GM21717 (cell line): ENCODE measurements at regions not wholly inside any gene's neighbourhood (a gene's known extent, or its start where the extent isn't known, plus 50 kb on each side); places are given as distances from the start of the nearest gene placed in this dataset.
"Not testable (repeated sequence)": the region's sequence is repeated elsewhere in the genome, so short reads cannot be mapped to it uniquely, and the experiment has no call there.

Source experiments
- ATAC-seq: cut with Tn5 transposase; IDR thresholded peaks from one replicate; pipeline ENCODE4 v1.9.1; 2021; ENCODE audit warnings: mild to moderate bottlenecking, moderate library complexity; ENCODE audit not compliant: unreplicated experiment

DNA sequence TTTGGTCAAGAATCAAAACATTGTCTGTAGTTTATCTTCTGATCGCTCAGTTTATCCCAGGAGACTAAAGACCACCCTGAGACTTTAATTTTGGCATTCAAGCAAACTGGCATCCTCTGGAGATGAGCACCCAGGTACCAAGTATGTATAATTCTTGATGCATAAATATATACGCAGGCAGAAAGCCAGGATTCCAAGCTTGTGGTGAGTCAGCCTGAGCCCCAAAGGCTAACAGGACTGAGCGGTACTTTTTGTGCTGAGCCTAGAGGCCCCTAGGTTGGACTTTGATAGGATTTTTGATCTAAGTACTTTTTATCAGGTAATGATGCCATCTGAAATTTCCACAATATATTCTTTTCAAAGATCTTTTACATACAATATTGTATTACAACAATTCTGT lies 301.3 kb downstream of the TFAP2B start:
- ATAC-seq, result no peak

DNA sequence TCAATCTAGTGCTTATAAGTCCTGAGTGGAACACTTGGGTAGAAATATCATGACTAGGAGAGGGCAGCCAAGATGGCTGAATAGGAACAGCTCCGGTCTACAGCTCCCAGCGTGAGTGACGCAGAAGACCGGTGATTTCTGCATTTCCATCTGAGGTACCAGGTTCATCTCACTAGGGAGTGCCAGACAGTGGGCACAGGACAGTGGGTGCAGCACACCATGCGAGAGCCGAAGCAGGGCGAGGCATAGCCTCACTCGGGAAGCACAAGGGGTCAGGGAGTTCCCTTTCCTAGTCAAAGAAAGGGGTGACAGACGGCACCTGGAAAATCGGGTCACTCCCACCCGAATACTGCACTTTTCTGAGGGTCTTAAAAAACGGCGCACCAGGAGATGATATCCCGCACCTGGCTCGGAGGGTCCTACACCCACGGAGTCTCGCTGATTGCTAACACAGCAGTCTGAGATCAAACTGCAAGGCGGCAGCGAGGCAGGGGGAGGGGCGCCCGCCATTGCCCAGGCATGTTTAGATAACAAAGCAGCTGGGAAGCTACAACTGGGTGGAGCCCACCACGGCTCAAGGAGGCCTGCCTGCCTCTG lies 302.8 kb downstream of the TFAP2B start:
- ATAC-seq, result not testable (repeated sequence)

DNA sequence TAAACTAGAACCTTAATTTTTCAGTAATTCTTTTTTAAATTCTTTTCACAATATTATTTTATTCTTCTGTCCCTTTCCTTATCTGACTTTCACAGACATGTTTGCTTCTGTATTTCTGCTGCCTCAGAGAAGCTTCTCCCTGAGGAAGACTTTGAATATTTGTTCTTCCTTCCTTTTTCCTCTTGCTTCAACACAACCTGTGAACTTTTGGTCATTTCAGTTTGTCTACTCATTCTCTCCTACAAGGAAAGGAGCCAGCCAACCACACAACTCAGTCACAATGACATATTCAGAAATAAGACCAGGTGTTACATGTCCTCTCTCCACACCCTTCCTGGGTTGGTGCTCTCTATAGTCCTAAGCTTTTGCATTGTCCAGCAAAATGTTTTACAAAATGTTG lies 310.4 kb downstream of the TFAP2B start:
- no peak for ATAC-seq

DNA sequence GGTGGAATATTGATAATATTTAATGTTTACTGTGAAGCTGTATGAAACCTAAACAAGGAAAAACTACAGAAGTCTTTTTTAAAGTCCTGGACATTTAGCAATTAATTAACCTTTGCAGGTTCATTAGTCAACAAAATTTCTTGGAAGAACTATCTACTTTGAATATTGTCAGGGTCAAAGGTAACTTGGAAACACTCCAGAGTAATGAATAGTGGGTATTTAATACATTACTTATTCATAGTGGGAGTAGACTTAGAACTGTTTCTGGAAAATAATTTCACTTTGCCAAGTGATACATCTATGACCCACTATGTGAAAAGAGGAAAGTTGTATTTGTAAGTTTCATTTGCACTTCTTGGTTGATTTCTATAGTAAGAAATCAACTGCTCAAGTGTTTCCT lies 319.1 kb downstream of the TFAP2B start:
- ATAC-seq, result no peak

DNA sequence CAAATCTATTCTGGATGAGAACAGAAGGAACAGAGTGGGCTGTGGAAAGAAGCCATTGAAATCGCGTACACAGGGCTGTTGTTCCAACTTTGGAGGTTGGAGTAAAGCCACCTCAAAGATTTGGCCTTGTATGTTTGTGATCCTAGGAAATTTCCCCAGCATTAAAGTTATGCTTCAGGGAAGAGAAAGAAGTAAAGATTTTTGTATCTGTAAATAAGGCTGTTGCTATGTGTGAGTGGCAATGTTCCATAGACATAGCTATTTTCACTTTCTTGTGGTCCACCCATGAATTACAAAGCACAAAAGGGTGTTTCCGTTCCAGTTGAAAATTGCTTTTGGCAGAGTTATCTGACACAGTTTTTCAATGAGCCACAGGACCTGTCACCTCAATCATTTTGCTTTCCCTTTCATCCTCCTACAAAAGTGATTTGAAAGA lies 321.3 kb downstream of the TFAP2B start:
- ATAC-seq, result no peak

DNA sequence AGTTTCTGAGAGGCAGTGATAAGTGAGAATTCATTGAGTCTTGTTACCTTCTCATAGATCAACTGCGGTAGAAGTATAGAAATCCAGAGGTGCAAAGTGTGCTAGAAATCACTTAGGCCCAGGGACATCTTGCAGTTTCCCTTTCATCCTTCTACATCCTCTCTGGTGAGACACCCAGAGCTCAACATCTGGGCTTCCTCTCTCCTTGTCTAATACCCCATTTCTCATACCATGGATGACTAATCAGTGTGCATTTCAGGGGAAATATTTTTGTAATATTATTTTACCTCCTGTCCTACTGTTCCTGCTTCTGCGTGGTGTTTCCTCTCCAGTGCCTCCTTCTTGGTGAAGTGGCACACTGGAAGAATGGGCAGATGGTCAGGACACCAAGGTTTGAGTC lies 322.4 kb downstream of the TFAP2B start:
- no peak for ATAC-seq

DNA sequence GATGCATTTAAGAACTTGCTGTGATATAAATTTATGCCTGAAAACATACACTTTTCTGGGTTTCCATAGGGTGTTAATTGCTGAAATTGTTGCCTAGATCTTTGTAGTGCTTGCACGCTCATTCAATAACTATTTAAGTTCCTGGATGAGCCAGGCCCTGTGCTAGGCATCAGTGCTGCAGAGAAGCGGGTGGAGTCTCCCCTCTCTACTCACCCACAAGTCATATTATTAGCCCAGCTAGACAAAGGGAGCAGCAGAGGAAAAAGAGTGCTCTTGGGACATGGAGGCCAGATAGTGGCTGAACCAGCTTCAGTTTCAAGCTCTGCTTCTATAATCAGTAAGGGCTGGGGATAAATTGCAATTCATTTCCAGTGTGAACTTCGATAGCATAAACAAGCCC lies 329.1 kb downstream of the TFAP2B start:
- no peak for ATAC-seq

DNA sequence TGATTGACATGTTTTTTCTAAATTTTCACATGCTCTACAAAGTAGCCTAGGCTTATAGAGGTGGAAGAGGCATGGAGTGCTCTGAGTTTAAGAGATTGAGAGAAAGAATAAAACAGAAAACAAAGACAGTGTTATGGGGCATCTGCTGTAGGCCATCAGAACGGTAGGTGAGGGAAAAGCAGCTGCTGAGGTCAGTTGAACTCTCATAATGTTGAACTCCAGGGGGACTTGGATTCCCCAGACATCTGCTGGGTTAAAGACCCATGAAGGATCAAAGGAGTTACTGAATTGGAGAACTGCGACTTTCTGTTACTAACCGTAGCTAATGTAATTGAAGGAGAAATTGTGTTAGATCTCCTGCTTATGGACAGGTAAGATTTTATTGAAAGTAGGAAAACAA lies 333.9 kb downstream of the TFAP2B start:
- no peak for ATAC-seq

DNA sequence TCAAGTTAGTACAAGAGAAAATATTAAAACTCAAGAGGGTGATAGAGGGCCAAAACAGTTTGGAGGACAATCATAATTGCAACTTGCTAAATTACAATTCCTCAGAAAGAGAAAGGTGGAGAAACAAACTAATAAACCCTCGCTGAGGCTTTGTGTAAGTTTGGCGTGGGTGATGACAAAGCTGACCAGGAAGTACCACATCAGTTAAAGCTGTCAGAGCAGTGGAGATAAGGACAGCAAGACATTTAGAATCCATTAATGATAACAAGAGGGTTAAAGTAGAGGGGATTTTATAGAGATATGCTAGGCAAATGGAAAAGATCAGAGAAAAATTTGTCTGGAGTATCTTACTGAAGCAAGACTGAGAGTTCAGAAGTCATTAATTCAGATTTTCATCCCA lies 334.4 kb downstream of the TFAP2B start:
- ATAC-seq, result no peak

DNA sequence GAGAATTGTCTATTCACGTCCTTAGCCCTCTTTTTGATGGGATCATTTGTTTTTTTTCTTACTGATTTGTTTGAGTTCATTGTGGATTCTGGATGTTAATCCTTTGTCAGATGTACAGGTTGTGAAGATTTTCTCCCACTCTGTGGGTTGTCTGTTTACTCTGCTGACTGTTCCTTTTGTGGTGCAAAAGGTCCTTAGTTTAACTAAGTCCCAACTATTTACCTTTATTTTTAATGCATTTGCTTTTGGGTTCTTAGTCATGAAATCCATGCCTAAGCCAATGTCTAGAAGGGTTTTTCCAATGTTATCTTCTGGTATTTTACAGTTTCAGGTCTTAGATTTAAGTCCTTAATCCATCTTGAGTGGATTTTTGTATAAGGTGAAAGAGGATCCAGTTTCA lies 336.3 kb downstream of the TFAP2B start:
- not testable (repeated sequence) for ATAC-seq

DNA sequence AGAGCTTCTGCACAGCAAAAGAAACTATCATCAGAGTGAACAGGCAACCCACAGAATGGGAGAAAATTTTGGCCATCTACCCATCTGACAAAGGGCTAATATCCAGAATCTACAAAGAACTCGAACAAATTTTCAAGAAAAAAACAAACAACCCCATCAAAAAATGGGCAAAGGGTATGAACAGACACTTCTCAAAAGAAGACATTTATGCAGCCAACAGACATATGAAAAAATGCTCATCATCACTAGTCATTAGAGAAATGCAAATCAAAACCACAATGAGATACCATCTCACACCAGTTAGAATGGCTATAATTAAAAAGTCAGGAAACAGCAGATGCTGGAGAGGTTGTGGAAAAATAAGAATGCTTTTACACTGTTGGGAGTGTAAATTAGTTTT lies 340.6 kb downstream of the TFAP2B start:
- ATAC-seq, result not testable (repeated sequence)

DNA sequence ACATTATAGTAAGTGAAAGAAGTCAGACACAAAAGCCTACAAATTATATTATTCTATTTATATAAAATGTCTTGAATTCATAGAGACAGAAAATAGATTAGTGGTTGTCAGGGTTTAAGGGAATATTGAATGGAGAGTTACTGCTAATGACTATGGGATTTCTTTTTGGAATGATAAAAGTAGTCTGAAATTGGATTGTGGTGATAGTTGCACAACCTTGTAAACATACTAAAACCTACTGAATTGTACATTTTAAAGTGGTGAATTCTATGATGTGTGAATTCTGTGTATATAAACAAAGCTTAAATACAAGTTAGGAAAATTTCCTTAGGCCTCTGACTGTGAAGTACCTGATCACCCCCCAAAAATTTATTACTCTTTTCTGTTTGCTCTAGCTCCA lies 343.1 kb downstream of the TFAP2B start:
- ATAC-seq, result no peak

DNA sequence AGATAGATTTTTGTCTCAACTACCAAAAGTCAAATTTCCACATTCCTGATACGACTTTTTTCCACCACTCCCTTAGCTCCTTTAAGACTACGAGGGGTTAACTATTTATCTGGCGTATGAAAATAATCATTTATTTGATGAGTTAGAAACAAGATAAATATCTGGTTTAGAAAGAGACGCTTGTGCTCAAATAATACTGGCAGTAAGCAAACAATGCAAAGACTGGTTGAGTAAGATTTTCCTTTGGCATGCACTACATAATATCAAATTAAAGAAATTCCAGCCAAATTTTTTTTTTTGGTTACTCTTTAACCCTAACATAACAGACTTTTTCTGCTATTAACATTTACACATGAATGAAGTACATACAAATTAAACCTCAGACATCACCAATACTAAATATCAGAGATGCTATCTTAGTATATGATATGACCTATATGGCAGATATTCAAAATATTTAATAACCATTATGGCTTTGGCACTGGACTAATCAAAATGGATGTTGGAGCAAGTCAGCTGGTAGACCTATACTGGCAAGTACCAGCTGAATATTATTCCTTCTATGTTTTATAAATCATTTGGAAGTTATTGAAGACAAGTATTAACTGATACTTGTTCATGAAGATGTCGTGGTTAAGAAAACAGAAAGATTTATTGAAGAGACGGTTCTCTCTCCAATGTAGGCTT lies 345.3 kb downstream of the TFAP2B start:
- ATAC-seq, result no peak

DNA sequence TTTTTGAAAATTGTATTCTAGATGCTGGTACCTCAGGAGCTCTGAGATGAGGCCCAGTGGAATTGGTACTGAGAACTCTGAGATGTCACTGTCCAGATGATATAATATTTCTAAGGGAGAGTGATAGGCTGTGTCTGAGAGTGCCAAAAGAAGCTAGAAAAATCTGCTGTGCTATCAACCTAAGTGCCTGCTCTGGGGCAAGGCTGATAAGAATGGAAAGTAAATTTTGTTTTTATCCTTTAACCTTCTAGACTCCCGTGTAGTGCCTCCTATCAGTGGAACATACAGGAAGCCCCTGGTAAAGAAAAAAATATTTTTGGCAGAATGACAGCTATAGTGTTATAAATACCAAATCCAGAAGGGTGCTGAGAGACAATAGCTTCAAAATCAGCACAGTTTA lies 348.2 kb downstream of the TFAP2B start:
- no peak for ATAC-seq

DNA sequence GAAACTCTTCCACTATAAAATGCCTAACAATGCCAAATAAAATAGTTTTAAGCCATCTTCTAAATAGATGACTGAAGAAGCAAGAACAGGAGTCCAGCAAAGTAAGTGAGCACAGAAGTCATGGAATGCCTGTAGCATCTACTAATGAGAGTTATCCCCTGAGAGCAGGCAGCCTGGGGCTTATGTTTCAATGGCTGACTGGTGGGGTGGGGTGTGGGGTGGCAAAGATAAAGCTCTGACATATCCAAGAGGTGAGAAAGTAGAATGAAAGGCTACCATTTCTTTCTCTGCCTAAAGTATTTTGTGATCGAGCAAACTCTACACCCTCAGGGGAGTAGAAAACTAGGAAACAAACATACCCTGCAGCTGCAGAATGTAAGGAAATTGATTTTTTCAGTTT lies 348.8 kb downstream of the TFAP2B start:
- no peak for ATAC-seq

DNA sequence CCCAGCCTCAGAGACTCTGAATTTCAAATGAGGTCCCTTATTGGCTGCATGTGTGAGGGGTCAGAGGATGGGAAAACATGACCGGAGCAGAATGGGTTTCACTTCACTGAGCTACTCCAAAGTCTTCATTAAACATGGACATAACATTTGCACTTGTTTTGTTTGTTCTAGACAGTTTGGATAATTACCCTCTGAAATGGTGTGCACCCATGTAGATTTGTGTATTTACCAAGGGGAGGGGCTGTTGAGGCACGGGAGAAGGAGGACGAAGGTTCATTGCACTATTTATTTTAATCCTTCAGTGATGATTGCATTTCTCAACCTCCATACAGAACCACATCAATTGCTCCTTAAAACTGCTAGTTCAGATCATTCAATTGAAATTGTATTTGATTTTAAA lies 364.2 kb downstream of the TFAP2B start:
- no peak for ATAC-seq

DNA sequence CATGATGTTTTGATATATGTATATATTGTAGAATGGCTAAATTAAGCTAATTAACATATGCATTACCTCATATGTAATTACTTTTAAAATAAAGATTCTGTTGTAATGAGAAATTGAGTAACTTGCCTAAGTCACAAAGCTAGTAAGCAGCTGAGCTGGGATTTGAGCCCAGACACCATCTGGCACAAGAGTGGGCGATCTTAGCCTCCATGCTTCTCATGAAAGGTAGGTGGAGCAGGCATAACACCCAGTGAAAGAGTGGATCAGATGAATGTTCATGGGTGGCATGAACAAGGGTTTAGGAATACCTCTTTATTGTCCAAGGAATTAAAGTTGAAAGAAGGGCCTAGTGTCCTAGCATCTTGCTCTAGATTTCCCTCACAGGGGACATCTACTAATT lies 365.4 kb downstream of the TFAP2B start:
- no peak for ATAC-seq

DNA sequence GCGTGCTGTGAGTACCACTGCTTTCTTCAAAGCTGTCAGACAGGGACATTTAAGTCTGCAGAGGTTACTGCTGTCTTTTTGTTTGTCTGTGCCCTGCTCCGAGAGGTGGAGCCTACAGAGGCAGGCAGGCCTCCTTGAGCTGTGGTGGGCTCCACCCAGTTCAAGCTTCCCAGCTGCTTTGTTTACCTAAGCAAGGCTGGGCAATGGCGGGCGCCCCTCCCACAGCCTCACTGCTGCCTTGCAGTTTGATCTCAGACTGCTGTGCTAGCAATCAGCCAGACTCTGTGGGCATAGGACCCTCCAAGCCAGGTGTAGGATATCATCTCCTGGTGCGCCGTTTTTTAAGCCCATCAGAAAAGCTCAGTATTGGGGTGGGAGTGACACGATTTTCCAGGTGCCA lies 374.5 kb downstream of the TFAP2B start:
- not testable (repeated sequence) for ATAC-seq

DNA sequence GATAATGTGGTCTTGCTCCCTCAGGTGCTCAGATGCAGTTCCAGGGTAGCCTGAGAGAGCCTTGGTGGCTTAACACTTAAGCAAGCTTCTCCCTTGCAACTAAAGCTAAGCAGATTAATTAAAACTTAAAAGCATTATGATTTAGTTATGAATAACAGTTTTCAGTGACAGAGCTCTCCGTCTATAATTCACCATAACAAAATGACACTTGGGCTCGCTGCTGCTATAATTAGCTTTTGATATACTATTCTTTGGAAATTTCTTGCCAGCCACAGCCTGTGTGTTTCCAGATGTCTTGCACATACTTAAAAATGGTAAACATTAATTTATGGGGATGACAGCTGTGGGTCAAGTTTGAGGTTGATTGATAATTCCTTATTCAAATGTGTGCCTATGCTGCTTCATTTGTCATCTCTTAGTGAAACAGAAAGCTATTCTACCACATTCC lies 380.5 kb downstream of the TFAP2B start:
- ATAC-seq, result no peak

DNA sequence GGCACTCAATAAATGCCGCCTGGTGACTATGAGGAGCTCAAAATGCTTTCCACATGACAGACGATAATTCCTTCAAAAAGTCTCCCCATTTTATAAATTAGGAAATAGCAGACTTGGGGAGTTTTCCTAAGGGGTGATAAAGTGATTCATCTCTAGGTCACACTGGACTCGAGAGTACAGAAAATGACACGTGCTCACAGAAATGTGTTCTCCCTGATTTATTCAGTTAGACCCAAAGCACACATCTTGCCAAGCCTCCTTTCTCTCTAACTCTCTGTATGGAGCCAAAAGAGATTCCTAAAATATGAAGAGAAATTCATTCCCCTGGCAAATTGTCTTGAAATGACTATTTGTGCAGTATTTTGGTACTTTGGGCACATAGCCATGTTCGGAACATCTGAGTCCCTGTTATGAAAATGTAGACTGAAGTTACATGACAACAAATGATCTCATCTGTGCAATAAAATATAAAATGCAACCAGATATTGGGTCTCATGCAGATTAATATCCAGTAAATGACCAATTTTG lies 381.1 kb downstream of the TFAP2B start:
- ATAC-seq, result no peak

DNA sequence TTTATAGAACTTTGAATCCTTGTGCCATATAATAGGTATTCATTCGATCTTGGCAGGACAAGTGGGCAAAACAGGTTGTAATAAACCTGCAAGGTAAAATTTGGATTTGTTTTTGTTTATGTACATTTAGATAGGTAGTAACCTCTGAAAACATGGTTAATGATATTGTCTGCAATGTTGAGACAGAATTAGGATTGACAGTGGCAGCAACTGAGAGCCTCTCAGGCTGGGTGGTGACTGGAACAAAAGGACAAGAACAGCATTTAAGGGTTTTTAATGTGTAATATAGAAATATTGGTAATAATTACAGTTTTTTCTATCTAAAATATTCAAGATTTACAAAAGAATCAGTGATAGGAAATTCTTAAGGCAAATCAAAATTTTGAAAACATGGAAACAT lies 382.0 kb downstream of the TFAP2B start:
- no peak for ATAC-seq

DNA sequence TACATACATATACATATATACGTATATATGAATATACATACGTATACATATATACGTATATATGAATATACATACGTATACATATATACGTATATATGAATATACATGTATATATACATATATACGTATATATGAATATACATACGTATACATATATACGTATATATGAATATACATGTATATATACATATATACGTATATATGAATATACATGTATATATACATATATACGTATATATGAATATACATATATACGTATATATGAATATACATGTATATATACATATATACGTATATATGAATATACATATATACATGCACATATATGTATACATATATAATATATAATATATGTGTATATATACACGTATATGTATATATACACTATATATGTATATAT lies 384.0 kb downstream of the TFAP2B start:
- ATAC-seq, result not testable (repeated sequence)

DNA sequence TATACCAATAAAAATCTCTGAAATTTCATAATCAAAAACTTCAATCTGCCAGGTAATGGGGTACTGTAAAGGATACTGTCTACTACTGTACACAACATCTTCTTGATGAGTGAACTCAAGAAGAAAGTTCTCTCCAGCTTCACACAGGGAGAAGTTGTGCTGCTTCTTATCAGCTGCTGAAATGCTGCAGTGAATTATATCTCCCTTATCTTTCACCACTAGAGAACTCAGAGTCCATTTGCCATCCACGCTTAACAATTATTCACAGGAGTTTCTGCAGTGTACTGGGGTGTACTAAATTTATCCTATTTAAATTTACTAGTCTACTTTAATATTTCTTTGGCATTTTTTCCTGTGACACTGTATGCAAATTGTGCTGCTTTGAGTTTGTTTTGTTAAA lies 384.8 kb downstream of the TFAP2B start:
- no peak for ATAC-seq
